GM18907 (cell line): ENCODE measurements at regions not wholly inside any gene's neighbourhood (a gene's known extent, or its start where the extent isn't known, plus 50 kb on each side); places are given as distances from the start of the nearest gene placed in this dataset.
"Not testable (repeated sequence)": the region's sequence is repeated elsewhere in the genome, so short reads cannot be mapped to it uniquely, and the experiment has no call there.

Source experiments
- ATAC-seq: cut with Tn5 transposase; IDR thresholded peaks from one replicate; pipeline ENCODE4 v1.9.1; 2021; ENCODE audit warnings: mild to moderate bottlenecking, moderate library complexity; ENCODE audit not compliant: unreplicated experiment

DNA sequence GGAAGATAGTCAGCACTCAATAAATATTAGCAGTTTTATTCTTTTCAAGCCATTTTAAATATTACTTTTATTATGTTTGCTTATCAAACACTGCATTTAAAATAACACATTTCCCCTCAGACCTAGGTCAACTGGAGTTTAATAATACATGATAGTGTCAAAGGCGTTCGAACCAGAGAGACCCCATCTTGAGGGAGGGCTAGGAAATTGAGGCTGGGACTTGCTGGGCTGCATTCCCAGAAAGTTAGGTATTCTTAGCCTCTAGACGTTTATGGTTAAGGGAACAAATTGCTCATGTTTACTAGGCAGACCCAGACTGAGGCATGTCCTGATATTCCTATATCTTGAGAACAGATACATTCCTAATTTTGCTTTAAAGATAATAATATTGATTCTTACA is 426.5 kb downstream of the METTL4 start:
- no peak for ATAC-seq

DNA sequence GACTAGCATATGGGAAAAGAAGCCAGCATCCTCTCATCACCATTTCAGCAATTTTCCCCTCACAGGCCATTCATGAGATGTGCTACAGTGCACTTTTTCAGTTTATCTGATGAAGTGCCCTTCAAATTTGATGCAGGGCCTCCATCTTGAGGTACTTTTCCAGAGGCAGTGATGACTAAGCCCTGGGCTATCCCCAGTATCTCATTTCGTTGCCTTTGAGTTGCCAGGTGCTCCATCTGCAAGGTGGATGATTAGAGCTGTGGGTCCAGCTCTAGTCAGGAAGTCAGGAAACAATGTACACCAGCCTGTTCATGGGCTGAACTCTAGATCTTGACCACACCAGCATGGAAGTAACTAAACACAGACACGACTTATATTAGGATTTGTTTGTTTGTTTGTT is 425.2 kb downstream of the METTL4 start:
- no peak for ATAC-seq

DNA sequence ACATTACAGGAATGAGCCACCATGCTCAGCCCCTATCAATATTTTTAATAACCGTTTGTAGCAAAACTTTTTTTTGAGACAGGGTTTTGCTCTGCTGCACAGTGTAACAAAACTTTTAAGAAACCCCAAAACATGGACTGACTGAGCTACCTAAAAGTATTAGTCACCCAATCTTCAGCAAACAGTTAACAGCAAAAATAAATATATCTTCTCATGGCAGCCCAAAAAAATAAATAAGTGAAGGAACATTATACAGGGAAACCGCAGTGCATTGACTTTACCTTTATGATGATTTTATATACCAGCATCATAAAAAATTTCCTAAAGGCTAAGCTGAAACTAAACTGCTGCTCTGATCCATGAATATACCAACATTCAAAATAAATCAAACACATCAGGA is 424.6 kb downstream of the METTL4 start:
- ATAC-seq: no peak

DNA sequence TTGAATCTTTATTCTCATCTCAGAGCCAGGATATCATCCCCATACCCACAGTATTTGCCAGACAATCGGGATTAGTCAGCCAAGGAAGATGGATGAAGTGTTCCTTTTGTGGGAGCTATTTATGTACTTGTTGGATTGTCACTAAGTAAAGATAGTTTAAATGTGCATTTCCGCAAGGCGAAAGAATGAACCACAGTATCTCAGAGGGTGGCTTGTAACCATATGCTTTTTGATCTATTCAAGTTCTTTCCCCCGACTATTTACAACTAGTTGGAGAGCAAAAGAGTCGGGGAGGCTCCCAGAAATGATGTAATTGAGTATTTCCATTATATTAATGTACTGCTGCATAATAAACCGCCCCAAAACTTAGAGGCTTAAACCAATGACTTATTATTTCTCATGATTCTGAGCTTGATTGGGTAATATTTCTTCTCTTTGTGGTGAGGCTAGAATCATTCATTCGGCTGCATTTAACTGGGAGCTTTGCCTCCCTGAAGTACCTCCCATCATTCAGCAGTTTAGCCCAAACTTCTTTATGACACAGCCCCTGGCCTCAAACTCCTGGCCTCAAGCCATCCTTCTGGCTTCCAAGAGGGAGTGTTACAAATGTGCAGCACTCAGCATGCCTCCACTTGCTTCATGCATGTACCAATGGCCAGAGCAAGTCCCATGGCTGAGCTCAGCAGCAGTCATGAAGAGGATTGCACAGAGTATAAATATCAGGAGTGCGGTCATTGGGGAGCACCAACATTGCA is 423.7 kb downstream of the METTL4 start:
- ATAC-seq: no peak

DNA sequence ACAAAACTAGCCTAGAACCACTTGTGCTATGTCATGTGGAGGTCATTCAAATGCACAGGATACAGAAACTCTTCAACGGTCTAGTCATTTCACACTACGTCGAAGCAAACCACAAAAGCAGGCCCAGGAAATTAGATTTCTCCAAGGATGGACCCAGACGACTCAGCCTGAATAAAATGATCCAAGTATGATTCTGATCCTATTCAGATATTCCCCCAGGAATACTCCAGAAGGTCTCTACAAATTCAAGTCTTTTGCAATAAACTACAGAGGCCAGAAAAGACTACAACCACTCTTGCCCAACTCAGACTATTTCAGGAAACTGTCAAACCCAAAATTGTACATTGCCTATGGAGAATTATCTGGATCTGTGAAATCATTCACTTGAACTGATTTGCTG is 422.5 kb downstream of the METTL4 start:
- no peak for ATAC-seq

DNA sequence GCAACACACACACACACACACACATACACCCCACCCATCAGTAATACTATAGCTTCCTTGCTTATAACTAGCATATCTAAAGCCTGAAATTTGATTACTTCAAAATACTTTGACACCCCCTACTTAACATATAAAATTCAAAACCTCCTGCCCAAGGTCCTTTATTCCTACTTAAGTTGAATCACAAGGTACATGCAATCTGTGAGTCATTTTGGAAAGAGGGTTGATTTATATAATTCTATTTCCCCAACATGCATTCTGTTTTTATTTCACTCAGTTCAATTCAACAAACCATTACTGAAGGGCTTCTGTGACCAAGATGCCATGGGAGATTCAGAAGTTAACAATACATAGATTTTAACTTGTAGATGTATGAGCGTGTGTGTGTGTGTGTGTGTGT is 420.7 kb downstream of the METTL4 start:
- no peak for ATAC-seq

DNA sequence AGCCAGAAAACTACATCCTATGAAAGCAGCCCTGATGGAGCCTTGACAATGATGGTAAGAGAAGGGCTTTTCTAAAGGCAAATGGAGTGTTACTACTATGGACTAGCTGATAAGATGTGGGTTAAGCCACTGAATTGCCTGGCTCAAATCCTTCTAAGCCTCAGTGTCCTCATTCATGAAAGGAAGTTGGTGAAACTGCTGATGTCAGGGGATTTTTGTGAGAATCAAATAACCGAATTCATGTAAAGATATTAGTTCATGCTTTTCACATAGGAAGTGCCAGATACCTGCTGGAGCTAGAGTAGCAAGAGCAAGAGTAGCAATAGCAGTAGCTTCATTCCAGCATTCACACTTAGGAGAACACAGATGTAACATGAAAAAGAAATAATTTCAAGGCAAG is 417.0 kb downstream of the METTL4 start:
- no peak for ATAC-seq

DNA sequence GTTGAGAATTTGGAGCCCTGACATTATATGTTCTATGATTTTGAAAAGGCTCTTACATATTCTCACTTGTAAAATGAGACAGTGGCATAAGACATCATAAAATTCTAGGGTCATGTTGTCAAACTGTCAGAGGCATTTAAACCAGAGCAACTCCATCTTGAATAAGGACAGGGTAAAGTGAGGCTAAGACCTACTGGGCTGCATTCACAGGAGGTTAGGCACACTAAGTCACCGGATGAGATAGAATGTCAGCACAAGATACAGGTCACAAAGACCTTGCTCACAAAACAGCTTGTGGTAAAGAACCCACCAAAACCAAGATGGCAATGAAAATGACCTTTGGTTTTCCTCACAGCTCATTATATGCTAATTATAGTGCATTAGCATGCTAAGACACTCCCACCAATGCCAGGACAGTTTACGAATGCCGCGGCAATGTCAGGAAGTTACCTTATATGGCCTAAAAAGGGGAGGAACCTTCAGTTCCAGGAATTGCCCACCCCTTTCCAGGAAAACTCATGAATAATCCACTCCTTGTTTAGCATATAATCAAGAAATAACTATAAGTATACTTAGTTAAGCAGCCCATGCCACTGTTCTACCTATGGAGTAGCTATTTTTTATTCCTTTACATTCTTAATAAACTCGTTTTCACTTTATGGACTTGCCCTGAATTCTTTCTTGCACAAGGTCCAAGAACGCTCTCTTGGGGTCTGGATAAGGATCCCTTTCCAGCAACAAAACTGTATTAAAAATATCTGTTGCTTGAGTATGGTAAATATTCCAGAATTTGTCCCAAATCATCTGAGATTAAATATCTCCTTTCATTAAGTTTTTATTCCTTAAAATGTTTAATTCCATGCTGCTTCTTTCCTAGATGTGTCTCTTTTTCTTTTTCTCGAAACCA is 406.4 kb downstream of the METTL4 start:
- ATAC-seq: no peak

DNA sequence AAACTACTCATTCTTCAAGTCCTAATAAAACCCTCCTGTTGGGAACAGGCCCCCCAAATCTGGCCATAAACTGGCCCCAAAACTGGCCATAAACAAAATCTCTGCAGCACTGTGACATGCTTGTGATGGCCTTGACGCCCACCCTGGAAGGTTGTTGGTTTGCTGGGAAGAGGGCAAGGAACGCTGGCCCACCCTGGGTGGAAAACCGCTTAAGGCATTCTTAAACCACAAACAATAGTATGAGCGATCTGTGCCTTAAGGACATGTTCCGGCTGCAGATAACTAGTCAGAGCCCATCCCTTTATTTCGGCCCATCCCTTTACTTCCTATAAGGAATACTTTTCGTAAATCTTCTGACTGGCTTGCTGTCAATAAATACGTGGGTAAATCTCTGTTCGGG is 404.4 kb downstream of the METTL4 start:
- not testable (repeated sequence) for ATAC-seq

DNA sequence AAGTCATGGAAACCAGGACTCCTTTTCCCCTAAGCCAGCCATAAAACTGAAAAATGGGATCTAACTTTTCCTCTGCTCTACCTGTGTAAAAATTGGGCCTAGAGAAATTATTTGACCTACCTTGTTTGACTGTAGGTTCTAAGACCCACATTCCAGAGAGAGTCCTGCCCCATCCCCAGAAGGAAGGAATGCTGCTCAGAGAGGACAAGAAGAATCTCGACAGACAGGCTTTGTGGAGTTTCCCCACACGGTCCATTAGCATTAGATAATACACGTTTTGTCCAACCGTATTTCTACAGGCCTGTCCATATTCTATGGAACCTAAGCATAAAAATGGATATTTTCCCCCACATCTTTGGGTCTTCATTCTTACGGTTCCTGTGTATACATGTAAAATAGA is 403.3 kb downstream of the METTL4 start:
- ATAC-seq: no peak

DNA sequence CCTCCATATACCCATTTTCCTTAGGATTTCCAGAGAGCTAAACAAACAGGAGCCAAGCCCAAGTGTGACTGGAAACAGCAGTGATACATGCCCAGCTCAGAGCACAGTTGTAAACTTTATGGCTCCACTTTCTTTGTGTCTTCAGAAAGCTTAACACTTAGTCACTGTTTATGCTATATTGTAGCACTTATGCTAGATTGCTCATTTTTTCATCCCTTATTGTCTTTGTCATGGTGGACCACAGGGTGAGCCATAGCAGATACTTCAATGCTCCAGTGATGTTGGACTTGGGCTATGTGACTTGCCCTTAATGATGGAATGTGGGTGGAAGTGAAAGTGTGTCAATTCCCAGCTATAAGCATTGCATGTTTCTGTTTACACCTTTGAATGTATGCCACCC is 401.6 kb downstream of the METTL4 start:
- ATAC-seq: no peak

DNA sequence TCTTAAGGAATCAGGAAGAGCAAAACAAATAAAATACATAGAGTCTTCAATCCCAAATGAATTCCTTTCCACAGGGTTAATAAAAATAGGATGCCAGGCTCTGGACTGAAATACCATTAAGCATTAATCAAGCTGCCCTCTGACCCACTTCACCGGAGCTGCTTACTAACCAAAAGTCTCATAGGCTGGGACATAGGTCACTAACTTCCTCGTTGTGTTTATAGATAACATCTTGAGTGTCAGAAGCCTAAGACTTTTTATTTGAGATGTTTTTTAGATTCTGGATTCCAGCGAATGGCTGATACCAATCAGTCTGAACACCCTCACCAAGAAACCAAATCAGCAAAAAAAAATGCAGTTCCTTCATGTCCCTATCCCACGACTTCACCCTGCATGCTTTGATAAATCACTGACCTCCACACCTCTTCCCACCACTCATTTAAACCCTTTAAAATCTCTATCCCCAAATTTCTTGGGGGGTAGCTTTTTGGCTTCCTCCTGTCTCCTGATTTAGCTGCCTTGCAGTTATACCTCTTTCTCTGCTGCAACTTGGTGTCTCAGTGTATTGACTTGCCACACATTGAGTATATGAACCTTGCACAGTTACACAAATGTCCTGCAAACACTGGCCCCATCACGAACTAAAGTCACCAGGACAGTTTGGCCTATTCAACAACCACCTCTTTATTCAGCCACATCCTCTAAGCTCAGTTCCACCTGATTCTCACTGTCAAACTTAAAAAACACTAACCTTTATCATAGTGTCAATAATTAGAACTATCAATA is 399.3 kb downstream of the METTL4 start:
- no peak for ATAC-seq

DNA sequence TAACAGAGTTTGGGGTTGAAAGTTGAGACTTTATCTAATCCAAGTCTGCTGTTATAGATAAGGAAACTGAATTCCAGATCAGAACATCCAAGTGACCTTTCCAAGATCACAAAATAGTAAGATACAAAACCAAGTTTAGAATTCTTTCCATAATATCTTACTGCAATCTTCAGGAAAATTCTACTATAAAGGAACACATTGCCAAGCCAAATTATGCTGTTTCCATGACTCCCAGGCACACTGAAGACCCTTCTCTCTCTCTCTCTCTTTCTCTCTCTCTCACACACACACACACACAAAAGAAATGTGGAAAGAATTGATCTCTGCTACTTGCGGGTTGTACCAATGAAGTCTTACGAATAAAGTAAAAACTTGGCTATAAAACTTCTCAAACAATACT is 398.4 kb downstream of the METTL4 start:
- ATAC-seq: no peak

DNA sequence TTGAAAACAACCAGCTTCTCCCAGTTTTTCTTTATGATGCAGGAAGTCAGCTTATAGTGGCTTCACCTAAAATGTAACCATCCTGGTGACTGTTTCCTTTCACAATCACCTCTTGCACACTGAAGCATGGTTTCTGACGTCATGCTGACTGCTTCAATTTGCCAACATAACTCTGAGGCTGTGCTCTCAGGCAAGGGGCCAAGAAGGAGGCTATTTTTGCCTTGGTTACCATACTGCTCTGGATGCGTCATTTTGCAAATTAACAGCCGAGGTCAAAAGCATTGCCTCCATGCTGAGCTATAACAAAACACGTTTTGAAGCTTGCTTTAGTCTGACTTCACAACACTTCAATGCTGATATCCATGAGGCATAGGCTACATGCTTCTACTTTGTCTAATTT is 397.8 kb downstream of the METTL4 start:
- no peak for ATAC-seq

DNA sequence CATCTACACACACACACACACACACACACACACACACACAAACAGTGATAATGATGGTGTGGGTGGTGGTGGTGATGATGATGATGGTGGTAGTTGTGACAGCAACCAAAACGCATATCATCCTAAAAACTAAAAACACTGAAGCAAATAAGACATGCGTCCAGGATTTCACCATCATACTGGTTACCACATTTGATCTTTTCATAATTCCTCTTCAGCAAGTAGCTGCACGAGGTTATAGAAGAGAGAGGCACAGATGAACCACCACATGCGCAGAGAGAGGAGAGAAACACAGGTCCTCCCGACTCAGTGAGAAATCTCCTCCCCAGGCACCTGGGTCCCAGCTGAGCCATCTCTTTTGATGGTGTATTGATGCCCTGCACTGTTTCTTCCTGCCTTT is 393.3 kb downstream of the METTL4 start:
- ATAC-seq: no peak

DNA sequence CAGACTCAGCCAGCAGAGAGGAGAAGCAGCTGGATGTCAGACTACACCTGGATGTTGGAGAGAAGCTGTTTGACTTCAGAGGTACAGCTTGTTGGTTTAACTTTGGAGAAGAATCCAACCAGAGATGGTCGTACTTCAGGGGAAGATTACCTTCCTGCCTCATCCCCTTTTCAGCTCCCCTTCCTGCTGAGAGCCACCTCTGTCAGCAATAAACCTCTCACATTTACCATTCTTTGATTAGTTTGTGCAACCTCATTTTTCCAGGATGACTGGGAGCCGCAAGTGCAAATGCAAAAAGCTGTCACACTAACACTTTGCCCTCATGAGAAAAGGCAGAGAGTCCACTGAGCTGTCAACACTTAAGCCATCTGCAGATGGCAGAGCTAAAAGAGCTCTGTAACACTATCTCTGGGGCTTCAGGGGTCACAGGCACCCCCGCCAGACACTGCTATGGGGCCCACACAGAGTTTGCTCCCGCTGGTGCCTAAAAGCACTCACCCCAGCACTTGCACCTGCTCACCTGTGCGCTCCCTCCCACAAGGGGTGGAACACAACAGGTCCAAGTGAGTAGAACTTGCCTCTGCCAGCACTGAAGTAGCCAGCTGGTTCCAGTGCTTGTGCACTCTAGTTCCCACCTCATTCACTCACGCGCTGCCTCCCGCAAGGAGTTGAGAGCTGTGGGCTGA is 391.7 kb downstream of the METTL4 start:
- no peak for ATAC-seq

DNA sequence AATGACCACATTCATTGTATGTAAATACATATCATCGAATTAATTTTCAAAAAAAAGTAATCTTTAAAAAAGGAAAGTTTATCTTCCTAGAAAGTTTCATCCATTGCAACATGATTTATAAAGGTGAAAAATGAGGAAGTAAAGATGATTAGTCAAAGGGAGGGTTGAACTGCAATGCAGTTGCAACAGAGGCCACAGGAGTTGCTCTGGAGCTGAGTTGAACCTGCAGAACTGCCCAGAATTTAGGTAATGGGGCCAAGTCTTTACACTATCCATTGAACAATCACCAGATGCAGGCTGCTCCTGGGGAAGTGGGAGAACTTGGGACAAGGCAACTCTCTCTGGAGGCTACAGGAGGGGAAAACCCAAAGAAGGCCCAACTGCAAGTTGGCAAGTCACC is 390.7 kb downstream of the METTL4 start:
- no peak for ATAC-seq

DNA sequence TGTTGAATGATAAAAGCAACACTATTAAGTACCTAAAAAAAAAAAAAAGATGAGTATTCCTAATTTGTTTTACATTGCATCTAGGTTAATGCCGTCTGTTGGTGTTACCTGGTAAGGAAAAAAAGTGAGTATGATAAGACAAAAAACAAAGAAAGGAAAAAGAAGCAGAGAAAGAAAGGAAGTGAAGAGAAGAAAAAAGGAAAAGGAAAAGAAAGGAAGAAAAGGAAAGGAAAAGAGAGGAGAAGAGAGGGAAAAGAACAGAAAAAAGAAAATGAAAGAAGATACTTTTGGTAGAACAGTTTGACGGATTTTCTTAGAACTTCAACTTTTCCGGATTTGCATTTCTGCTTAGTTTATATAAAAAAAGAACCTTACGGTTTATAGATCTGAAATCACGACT is 387.9 kb downstream of the METTL4 start:
- ATAC-seq: no peak

DNA sequence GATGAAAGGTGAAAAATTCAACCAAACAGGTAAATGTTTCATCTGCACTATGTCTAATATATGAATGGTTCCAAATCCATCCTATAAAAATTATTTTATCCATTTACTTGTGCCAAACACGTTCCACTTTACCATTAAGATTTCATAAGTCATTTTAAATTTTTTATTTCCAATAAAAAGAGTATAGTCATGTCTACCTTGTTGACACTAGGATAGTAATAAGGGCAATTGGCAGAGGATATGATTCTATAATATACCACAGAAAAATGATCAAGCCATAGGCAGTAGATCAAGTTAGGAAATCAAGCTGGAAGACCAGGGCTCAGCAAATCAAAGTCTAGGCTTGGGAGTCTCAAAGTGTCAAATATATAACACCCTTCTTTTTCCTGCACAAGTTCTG is 384.3 kb downstream of the METTL4 start:
- no peak for ATAC-seq

DNA sequence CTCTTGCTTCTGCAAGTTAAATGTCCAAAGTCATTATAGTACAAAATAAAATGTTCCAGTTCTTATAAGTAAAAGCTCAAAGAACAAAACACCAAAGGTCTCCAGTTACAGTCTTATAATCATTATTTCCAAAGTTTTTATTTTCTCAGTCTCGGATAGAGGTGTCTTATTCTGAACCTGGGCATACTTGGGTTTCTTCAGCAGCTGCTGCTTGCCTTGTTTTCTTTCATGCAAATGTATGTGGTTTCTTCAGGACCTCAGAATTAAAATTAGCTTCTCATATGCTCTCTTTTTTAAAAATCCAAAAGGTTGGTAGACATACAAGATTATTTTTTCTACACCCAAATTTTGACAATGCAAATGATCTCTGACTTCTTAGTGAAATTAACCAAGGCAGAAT is 383.0 kb downstream of the METTL4 start:
- no peak for ATAC-seq

DNA sequence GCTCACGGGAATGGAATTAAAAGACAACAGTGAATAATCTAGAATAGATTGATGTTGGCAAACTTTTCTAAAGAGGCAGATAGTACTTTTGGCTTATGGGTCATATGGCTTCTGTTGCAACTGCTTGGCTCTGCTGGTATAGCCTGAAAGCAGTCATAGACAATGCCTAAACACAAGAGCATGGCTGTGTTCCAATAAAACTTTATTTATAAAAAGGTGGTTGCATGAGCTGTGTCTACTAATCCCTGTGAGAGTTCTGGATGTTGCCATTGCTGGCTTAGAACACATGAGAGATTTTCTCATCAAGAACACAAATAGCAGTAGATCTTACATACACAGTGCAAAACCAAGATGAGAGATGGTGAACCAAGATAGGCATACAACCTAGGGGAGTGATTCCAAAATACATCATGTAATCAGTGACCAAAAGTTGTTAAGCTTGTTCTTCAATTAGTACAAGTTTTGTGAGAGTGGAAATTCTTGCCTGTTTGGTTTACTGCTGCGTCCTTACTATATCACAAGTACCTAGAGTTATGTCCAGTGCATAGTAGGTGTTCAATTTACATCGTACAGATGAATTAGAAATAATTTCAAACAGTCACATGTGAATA is 380.0 kb downstream of the METTL4 start:
- ATAC-seq: no peak
